Liver (tissue), 8 donors: ENCODE measurements at regions not wholly inside any gene's neighbourhood (a gene's known extent, or its start where the extent isn't known, plus 50 kb on each side); places are given as distances from the start of the nearest gene placed in this dataset.

Source experiments
- DNase-seq: peaks from one replicate; pipeline ENCODE4 v3.0.0-alpha.2; 2017; ENCODE audit warnings: low spot score
- H3K27ac ChIP-seq, 2 donors: one replicate each; pipeline ENCODE4 v1.7.0; 2013; ENCODE audit warnings: inconsistent platforms in 2 of 2, low read length in 2 of 2, control low read depth in 1 of 2, low read depth in 1 of 2, mild to moderate bottlenecking in 1 of 2
- H3K27me3 ChIP-seq, 4 donors: one replicate each; pipeline versions ENCODE4 v1.6.1 to v1.7.0; 2013; ENCODE audit warnings: low read length in 3 of 4, inconsistent platforms in 1 of 4, mild to moderate bottlenecking in 1 of 4, moderate library complexity in 1 of 4; ENCODE audit not compliant: control insufficient read depth in 4 of 4, insufficient read depth in 4 of 4
- H3K36me3 ChIP-seq, 4 donors: one replicate each; pipeline versions ENCODE4 v1.6.1 to v1.7.0; 2013; ENCODE audit warnings: low read length in 3 of 4, mild to moderate bottlenecking in 3 of 4, low read depth in 1 of 4, moderate library complexity in 1 of 4; ENCODE audit not compliant: control insufficient read depth in 4 of 4, insufficient read depth in 3 of 4
- H3K4me1 ChIP-seq, 4 donors: one replicate each; pipeline versions ENCODE4 v1.6.1 to v1.7.0; 2013; ENCODE audit warnings: low read length in 3 of 4, mild to moderate bottlenecking in 3 of 4, moderate library complexity in 1 of 4; ENCODE audit not compliant: control insufficient read depth in 4 of 4, insufficient read depth in 4 of 4
- H3K4me3 ChIP-seq, 3 donors: one replicate each; pipeline versions ENCODE4 v1.6.1 to v1.7.0; 2013; ENCODE audit warnings: low read length in 3 of 3, control low read depth in 1 of 3, low read depth in 1 of 3, mild to moderate bottlenecking in 1 of 3
- H3K9ac ChIP-seq, 2 donors: one replicate each; pipeline ENCODE4 v1.7.0; 2013; ENCODE audit warnings: low read length in 2 of 2, mild to moderate bottlenecking in 2 of 2, moderate library complexity in 2 of 2, control low read depth in 1 of 2, low read depth in 1 of 2
- H3K9me3 ChIP-seq, 4 donors: one replicate each; pipeline versions ENCODE4 v1.6.1 to v1.7.0; 2013; ENCODE audit warnings: low read length in 3 of 4; ENCODE audit not compliant: control insufficient read depth in 4 of 4
- EGR1 ChIP-seq, 2 donors: IDR thresholded peaks; 2 replicates each; pipeline ENCODE4 v1.6.1; 2016 to 2018; ENCODE audit warnings: antibody characterized with exemption in 2 of 2, low read depth in 2 of 2
- FOXA1 ChIP-seq: IDR thresholded peaks from 2 replicates; pipeline ENCODE4 v1.6.1; 2016; ENCODE audit warnings: antibody characterized with exemption
- FOXA2 ChIP-seq: IDR thresholded peaks from 2 replicates; pipeline ENCODE4 v1.6.1; 2016; ENCODE audit warnings: antibody characterized with exemption
- GABPA ChIP-seq, 2 donors: IDR thresholded peaks in 1 of 2; conservative IDR thresholded peaks in 1 of 2; 2 replicates each; pipeline ENCODE4 v1.6.1; 2016; ENCODE audit warnings: antibody characterized with exemption in 2 of 2, mild to moderate bottlenecking in 1 of 2, moderate library complexity in 1 of 2
- HNF4A ChIP-seq, 2 donors: conservative IDR thresholded peaks; 2 replicates each; pipeline ENCODE4 v1.6.1; 2016; ENCODE audit warnings: antibody characterized with exemption in 2 of 2, mild to moderate bottlenecking in 2 of 2
- HNF4G ChIP-seq: IDR thresholded peaks from 2 replicates; pipeline ENCODE4 v1.6.1; 2016; ENCODE audit warnings: antibody characterized with exemption
- JUND ChIP-seq, 2 donors: IDR thresholded peaks; 2 replicates each; pipeline ENCODE4 v1.6.1; 2016; ENCODE audit warnings: antibody characterized with exemption in 2 of 2
- NR2F2 ChIP-seq: IDR thresholded peaks from 2 replicates; pipeline ENCODE4 v1.6.1; 2016; ENCODE audit warnings: antibody characterized with exemption
- RAD21 ChIP-seq, 2 donors: IDR thresholded peaks; 2 replicates each; pipeline ENCODE4 v1.6.1; 2016; ENCODE audit warnings: antibody characterized with exemption in 2 of 2, mild to moderate bottlenecking in 2 of 2
- RXRA ChIP-seq, 2 donors: IDR thresholded peaks; 2 replicates each; pipeline ENCODE4 v1.6.1; 2017 to 2018; ENCODE audit warnings: antibody characterized with exemption in 2 of 2, mild to moderate bottlenecking in 1 of 2
- SP1 ChIP-seq: IDR thresholded peaks from 2 replicates; pipeline ENCODE4 v1.6.1; 2018; ENCODE audit warnings: antibody characterized with exemption, mild to moderate bottlenecking
- TAF1 ChIP-seq: conservative IDR thresholded peaks from 2 replicates; pipeline ENCODE4 v1.6.1; 2016; ENCODE audit warnings: antibody characterized with exemption, mild to moderate bottlenecking
- YY1 ChIP-seq: IDR thresholded peaks from 2 replicates; pipeline ENCODE4 v1.6.1; 2016; ENCODE audit warnings: antibody characterized with exemption, mild to moderate bottlenecking
- WGBS: extraction: QIAGEN DNeasy Blood & Tissue Kit; methylation state at CpG from one replicate; pipeline ENCODE4 v1.1.7; 2013; 5-methylcytosine and 5-hydroxymethylcytosine counted together
- TF ChIP-seq, protein P1 (sequence below): fragments of 150-350 bp; IDR thresholded peaks from 2 replicates; pipeline ENCODE4 v1.5.1; 2017; ENCODE audit warnings: improper control_type of control experiment, low read depth, low read length; ENCODE audit not compliant: missing input control
- TF ChIP-seq, protein P2 (sequence below): IDR thresholded peaks from 2 replicates; pipeline ENCODE4 v1.6.1; 2016; ENCODE audit warnings: antibody characterized with exemption, mild to moderate bottlenecking
- TF ChIP-seq, protein P3 (sequence below): IDR thresholded peaks from 2 replicates; pipeline ENCODE4 v1.6.1; 2016; ENCODE audit warnings: antibody characterized with exemption
- TF ChIP-seq, protein P4 (sequence below): IDR thresholded peaks from 2 replicates; pipeline ENCODE4 v1.6.1; 2016; ENCODE audit warnings: antibody characterized with exemption
- TF ChIP-seq, protein P5 (sequence below): IDR thresholded peaks from 2 replicates; pipeline ENCODE4 v1.6.1; 2016; ENCODE audit warnings: antibody characterized with exemption
- donor health status: healthy.
- donor health status: healthy.
- donor health status: healthy.
- donor health status: healthy.
- donor health status: healthy.

DNA sequence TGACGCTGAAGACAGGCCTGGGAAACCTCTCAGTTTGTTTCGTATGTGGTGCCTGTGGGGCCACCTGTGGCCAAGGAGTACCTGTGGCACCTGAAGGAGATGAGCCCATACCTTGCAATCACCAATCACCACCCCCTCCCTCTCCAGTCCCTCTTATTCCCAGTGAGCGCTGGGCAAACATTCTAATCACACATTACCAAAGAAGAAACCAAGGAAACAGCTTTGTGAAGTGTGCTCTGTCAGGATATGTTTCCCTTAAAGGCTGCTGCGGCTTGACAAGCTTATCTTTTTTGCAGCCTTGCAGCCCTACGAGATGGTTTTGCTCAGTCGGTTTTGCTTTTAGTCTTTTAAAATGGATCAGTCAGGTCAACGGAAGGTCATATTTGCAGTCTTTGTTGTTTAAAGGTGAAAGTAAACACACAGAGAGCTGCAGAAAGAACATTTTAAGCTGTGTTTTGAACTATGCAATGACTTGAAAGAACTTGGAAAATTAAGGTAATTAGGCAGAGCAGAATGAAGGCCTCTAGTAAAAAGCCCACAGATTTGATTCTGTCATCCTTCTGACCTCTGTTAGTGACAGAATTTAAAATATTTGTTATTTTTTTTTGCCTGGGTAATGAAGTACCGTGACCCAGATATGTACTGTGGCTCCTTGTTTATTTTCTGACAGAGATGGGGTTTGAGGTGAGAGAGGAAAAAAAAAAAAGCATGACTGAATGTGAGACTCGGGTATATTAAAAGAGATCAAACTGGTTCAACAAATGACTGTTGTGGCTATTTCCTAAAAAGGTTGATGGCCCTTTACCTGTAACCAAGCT, 461.4 kb downstream of the NSUN3 start:
- no peaks in the 10 kb centered on the region for H3K9me3 ChIP-seq
- H3K36me3 ChIP-seq = no peaks in the 10 kb centered on the region
- 14% methylated on average over 9 of the region's 9 CpGs for WGBS
- H3K4me3 ChIP-seq = peak overlapping the region; percentile 9 to 55 (median 38)
- peak overlapping the region in 1 of 2 donors; percentile 71 for H3K9ac ChIP-seq
- DNase-seq = no peak
- TF ChIP-seq, protein P1, sequence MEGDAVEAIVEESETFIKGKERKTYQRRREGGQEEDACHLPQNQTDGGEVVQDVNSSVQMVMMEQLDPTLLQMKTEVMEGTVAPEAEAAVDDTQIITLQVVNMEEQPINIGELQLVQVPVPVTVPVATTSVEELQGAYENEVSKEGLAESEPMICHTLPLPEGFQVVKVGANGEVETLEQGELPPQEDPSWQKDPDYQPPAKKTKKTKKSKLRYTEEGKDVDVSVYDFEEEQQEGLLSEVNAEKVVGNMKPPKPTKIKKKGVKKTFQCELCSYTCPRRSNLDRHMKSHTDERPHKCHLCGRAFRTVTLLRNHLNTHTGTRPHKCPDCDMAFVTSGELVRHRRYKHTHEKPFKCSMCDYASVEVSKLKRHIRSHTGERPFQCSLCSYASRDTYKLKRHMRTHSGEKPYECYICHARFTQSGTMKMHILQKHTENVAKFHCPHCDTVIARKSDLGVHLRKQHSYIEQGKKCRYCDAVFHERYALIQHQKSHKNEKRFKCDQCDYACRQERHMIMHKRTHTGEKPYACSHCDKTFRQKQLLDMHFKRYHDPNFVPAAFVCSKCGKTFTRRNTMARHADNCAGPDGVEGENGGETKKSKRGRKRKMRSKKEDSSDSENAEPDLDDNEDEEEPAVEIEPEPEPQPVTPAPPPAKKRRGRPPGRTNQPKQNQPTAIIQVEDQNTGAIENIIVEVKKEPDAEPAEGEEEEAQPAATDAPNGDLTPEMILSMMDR = no peak
- TF ChIP-seq, protein P2, sequence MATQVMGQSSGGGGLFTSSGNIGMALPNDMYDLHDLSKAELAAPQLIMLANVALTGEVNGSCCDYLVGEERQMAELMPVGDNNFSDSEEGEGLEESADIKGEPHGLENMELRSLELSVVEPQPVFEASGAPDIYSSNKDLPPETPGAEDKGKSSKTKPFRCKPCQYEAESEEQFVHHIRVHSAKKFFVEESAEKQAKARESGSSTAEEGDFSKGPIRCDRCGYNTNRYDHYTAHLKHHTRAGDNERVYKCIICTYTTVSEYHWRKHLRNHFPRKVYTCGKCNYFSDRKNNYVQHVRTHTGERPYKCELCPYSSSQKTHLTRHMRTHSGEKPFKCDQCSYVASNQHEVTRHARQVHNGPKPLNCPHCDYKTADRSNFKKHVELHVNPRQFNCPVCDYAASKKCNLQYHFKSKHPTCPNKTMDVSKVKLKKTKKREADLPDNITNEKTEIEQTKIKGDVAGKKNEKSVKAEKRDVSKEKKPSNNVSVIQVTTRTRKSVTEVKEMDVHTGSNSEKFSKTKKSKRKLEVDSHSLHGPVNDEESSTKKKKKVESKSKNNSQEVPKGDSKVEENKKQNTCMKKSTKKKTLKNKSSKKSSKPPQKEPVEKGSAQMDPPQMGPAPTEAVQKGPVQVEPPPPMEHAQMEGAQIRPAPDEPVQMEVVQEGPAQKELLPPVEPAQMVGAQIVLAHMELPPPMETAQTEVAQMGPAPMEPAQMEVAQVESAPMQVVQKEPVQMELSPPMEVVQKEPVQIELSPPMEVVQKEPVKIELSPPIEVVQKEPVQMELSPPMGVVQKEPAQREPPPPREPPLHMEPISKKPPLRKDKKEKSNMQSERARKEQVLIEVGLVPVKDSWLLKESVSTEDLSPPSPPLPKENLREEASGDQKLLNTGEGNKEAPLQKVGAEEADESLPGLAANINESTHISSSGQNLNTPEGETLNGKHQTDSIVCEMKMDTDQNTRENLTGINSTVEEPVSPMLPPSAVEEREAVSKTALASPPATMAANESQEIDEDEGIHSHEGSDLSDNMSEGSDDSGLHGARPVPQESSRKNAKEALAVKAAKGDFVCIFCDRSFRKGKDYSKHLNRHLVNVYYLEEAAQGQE = peak; percentile 65
- TF ChIP-seq, protein P3, sequence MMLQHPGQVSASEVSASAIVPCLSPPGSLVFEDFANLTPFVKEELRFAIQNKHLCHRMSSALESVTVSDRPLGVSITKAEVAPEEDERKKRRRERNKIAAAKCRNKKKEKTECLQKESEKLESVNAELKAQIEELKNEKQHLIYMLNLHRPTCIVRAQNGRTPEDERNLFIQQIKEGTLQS = peak; percentile 18
- TF ChIP-seq TAF1 (no peak), EGR1 (IDR thresholded peaks at IDR 0.05; ENCODE audit: low read depth in 2 of 2) (no peak), FOXA1 (peak; percentile 35), FOXA2 (peak; percentile 77), GABPA (IDR thresholded peaks at IDR 0.05 in 1 of 2, conservative IDR thresholded peaks at IDR 0.05 in 1 of 2) (no peak), NR2F2 (no peak), YY1 (peak; percentile 69), SP1 (peak; percentile 93), HNF4G (no peak), RAD21 (IDR thresholded peaks at IDR 0.05) (peak; percentile 25 to 48), JUND (IDR thresholded peaks at IDR 0.05) (peak; percentile 43 to 46), RXRA (IDR thresholded peaks at IDR 0.05) (peak; percentile 81 to 88), HNF4A (conservative IDR thresholded peaks at IDR 0.05) (peak; percentile 39 to 45)
- TF ChIP-seq, protein P4, sequence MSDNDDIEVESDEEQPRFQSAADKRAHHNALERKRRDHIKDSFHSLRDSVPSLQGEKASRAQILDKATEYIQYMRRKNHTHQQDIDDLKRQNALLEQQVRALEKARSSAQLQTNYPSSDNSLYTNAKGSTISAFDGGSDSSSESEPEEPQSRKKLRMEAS = no peak
- TF ChIP-seq, protein P5, sequence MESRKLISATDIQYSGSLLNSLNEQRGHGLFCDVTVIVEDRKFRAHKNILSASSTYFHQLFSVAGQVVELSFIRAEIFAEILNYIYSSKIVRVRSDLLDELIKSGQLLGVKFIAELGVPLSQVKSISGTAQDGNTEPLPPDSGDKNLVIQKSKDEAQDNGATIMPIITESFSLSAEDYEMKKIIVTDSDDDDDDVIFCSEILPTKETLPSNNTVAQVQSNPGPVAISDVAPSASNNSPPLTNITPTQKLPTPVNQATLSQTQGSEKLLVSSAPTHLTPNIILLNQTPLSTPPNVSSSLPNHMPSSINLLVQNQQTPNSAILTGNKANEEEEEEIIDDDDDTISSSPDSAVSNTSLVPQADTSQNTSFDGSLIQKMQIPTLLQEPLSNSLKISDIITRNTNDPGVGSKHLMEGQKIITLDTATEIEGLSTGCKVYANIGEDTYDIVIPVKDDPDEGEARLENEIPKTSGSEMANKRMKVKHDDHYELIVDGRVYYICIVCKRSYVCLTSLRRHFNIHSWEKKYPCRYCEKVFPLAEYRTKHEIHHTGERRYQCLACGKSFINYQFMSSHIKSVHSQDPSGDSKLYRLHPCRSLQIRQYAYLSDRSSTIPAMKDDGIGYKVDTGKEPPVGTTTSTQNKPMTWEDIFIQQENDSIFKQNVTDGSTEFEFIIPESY = no peak
- peak overlapping the region; percentile 66 to 80 for H3K27ac ChIP-seq
- H3K4me1 ChIP-seq = peaks cover 3 to 24% (median 17%) of the 10 kb centered on the region in 4 donors
- H3K27me3 ChIP-seq = no peaks in the 10 kb centered on the region
